Fibroblast of the conjunctiva (primary cell): ENCODE measurements at regions not wholly inside any gene's neighbourhood (a gene's known extent, or its start where the extent isn't known, plus 50 kb on each side); places are given as distances from the start of the nearest gene placed in this dataset.

Source experiments
- DNase-seq: peaks from one replicate; pipeline ENCODE4 v3.0.0-alpha.2; 2010; ENCODE audit warnings: low read depth

- no peak for DNase-seq
Observed at GRCh38 chr9:91024841-91025240, 223.2 kb downstream of the SYK start.

GRCh38 chr9:91025856-91026255, 224.2 kb downstream of the SYK start:
- no peak for DNase-seq

GRCh38 chr9:91026266-91026665, 224.6 kb downstream of the SYK start:
- DNase-seq = no peak

- no peak for DNase-seq
Observed at GRCh38 chr9:91027005-91027404, 225.4 kb downstream of the SYK start.

- no peak for DNase-seq
Observed at GRCh38 chr9:91028166-91028827, 226.7 kb downstream of the SYK start.

GRCh38 chr9:91029650-91030361, 228.2 kb downstream of the SYK start:
- no peak for DNase-seq

GRCh38 chr9:91032121-91032531, 230.5 kb downstream of the SYK start:
- DNase-seq = no peak

- no peak for DNase-seq
Observed at GRCh38 chr9:91033270-91033669, 231.7 kb downstream of the SYK start.

GRCh38 chr9:91033797-91034196, 232.2 kb downstream of the SYK start:
- no peak for DNase-seq

- no peak for DNase-seq
Observed at GRCh38 chr9:91034521-91034920, 232.9 kb downstream of the SYK start.

GRCh38 chr9:91034976-91035824, 233.6 kb downstream of the SYK start:
- no peak for DNase-seq

- no peak for DNase-seq
Observed at GRCh38 chr9:91035825-91036208, 234.2 kb downstream of the SYK start.

- no peak for DNase-seq
Observed at GRCh38 chr9:91036356-91036755, 234.7 kb downstream of the SYK start.

- peak; percentile 84 for DNase-seq
Observed at GRCh38 chr9:91036826-91037510, 235.3 kb downstream of the SYK start.

GRCh38 chr9:91037511-91038482, 236.2 kb downstream of the SYK start:
- peak; percentile 68 for DNase-seq

- DNase-seq = no peak
Observed at GRCh38 chr9:91038483-91039124, 237.0 kb downstream of the SYK start.

- no peak for DNase-seq
Observed at GRCh38 chr9:91039125-91039834, 237.7 kb downstream of the SYK start.

- no peak for DNase-seq
Observed at GRCh38 chr9:91039835-91040140, 238.2 kb downstream of the SYK start.

- DNase-seq = no peak
Observed at GRCh38 chr9:91040371-91041215, 239.0 kb downstream of the SYK start.
